ENCODE measurements at regions not wholly inside any gene's neighbourhood (a gene's known extent, or its start where the extent isn't known, plus 50 kb on each side); places are given as distances from the start of the nearest gene placed in this dataset.
A peak's percentile ranks its signal among the peaks of the same experiment; 100 is the strongest.

GRCh38 chr10:6979371-6979770 is 399.3 kb upstream of the PRKCQ start:
- H3K4me3 Mint-ChIP-seq: no peak overlapping the region

GRCh38 chr10:6978187-6978627 is 398.1 kb upstream of the PRKCQ start:
- Mint-ChIP-seq H3K36me3 (ENCODE audit: low read depth) (no peaks in the 10 kb centered on the region), H3K4me3 (no peak overlapping the region), H3K27me3 (peaks cover 23% of the 10 kb centered on the region), H3K4me1 (peaks cover 16% of the 10 kb centered on the region), H3K27ac (no peak overlapping the region)
- H3K9me3 ChIP-seq (ENCODE audit: control insufficient read depth, low read length, poor library complexity, severe bottlenecking): no peaks in the 10 kb centered on the region
- no peak for ATAC-seq
- DNase-seq: no peak

More at GRCh38 chr10:6979371-6979770, 399.3 kb upstream of the PRKCQ start:
- H3K27me3 Mint-ChIP-seq: peaks cover 23% of the 10 kb centered on the region
- ATAC-seq (no peak), DNase-seq (no peak)
- H3K9me3 ChIP-seq (ENCODE audit: control insufficient read depth, low read length, poor library complexity, severe bottlenecking): no peaks in the 10 kb centered on the region
- no peaks in the 10 kb centered on the region for H3K36me3 Mint-ChIP-seq (ENCODE audit: low read depth)
- H3K27ac Mint-ChIP-seq: no peak overlapping the region
- H3K4me1 Mint-ChIP-seq: peaks cover 9% of the 10 kb centered on the region

- H3K36me3 Mint-ChIP-seq (ENCODE audit: low read depth): no peaks in the 10 kb centered on the region
- no peak for DNase-seq
- H3K27ac Mint-ChIP-seq: no peak overlapping the region
- no peak for ATAC-seq
- H3K27me3 Mint-ChIP-seq: peaks cover 23% of the 10 kb centered on the region
- H3K4me1 Mint-ChIP-seq: peaks cover 16% of the 10 kb centered on the region
- H3K4me3 Mint-ChIP-seq: no peak overlapping the region
- no peaks in the 10 kb centered on the region for H3K9me3 ChIP-seq (ENCODE audit: control insufficient read depth, low read length, poor library complexity, severe bottlenecking)
Observed at GRCh38 chr10:6977398-6978186, 397.5 kb upstream of the PRKCQ start.

GRCh38 chr10:6973899-6974298 is 393.8 kb upstream of the PRKCQ start:
- DNase-seq (no peak), ATAC-seq (peak; percentile 72)
- Mint-ChIP-seq H3K27me3 (peaks cover 11% of the 10 kb centered on the region), H3K4me3 (no peak overlapping the region), H3K36me3 (ENCODE audit: low read depth) (no peaks in the 10 kb centered on the region), H3K4me1 (peaks cover 12% of the 10 kb centered on the region), H3K27ac (peak overlapping the region; percentile 82)
- no peaks in the 10 kb centered on the region for H3K9me3 ChIP-seq (ENCODE audit: control insufficient read depth, low read length, poor library complexity, severe bottlenecking)

- H3K27me3 Mint-ChIP-seq: no peaks in the 10 kb centered on the region
- no peak overlapping the region for H3K4me3 Mint-ChIP-seq
- peaks cover 10% of the 10 kb centered on the region for H3K4me1 Mint-ChIP-seq
- DNase-seq (no peak), ATAC-seq (no peak)
- no peaks in the 10 kb centered on the region for H3K36me3 Mint-ChIP-seq (ENCODE audit: low read depth)
- no peaks in the 10 kb centered on the region for H3K9me3 ChIP-seq (ENCODE audit: control insufficient read depth, low read length, poor library complexity, severe bottlenecking)
- H3K27ac Mint-ChIP-seq: no peak overlapping the region
Observed at GRCh38 chr10:6972226-6972625, 392.1 kb upstream of the PRKCQ start.

- Mint-ChIP-seq H3K36me3 (ENCODE audit: low read depth) (no peaks in the 10 kb centered on the region), H3K27ac (no peak overlapping the region), H3K4me3 (no peak overlapping the region), H3K4me1 (peaks cover 10% of the 10 kb centered on the region), H3K27me3 (peaks cover 6% of the 10 kb centered on the region)
- no peak for ATAC-seq
- no peak for DNase-seq
- no peaks in the 10 kb centered on the region for H3K9me3 ChIP-seq (ENCODE audit: control insufficient read depth, low read length, poor library complexity, severe bottlenecking)
Observed at GRCh38 chr10:6969659-6970058, 389.6 kb upstream of the PRKCQ start.

GRCh38 chr10:6964543-6964942 is 384.5 kb upstream of the PRKCQ start:
- H3K9me3 ChIP-seq (ENCODE audit: control insufficient read depth, low read length, poor library complexity, severe bottlenecking): no peaks in the 10 kb centered on the region
- Mint-ChIP-seq H3K4me3 (no peak overlapping the region), H3K4me1 (peaks cover 2% of the 10 kb centered on the region), H3K27ac (no peak overlapping the region), H3K27me3 (peaks cover 6% of the 10 kb centered on the region), H3K36me3 (ENCODE audit: low read depth) (no peaks in the 10 kb centered on the region)
- DNase-seq (no peak), ATAC-seq (no peak)

- H3K9me3 ChIP-seq (ENCODE audit: control insufficient read depth, low read length, poor library complexity, severe bottlenecking): no peaks in the 10 kb centered on the region
- no peak overlapping the region for H3K4me3 Mint-ChIP-seq
- peaks cover 8% of the 10 kb centered on the region for H3K4me1 Mint-ChIP-seq
- H3K27ac Mint-ChIP-seq: no peak overlapping the region
- H3K36me3 Mint-ChIP-seq (ENCODE audit: low read depth): no peaks in the 10 kb centered on the region
- no peak for DNase-seq
- ATAC-seq: no peak
- peaks cover 6% of the 10 kb centered on the region for H3K27me3 Mint-ChIP-seq
Observed at GRCh38 chr10:6962576-6962975, 382.5 kb upstream of the PRKCQ start.

GRCh38 chr10:6958711-6959110 is 378.6 kb upstream of the PRKCQ start:
- Mint-ChIP-seq H3K4me1 (peaks cover 8% of the 10 kb centered on the region), H3K36me3 (ENCODE audit: low read depth) (no peaks in the 10 kb centered on the region), H3K27me3 (no peaks in the 10 kb centered on the region), H3K27ac (peak overlapping the region; percentile 45), H3K4me3 (no peak overlapping the region)
- H3K9me3 ChIP-seq (ENCODE audit: control insufficient read depth, low read length, poor library complexity, severe bottlenecking): no peaks in the 10 kb centered on the region
- no peak for ATAC-seq
- no peak for DNase-seq

GRCh38 chr10:6958254-6958653 is 378.2 kb upstream of the PRKCQ start:
- ATAC-seq (no peak), DNase-seq (no peak)
- Mint-ChIP-seq H3K27ac (peak overlapping the region; percentile 45), H3K4me1 (peaks cover 8% of the 10 kb centered on the region), H3K27me3 (no peaks in the 10 kb centered on the region), H3K4me3 (no peak overlapping the region), H3K36me3 (ENCODE audit: low read depth) (no peaks in the 10 kb centered on the region)
- H3K9me3 ChIP-seq (ENCODE audit: control insufficient read depth, low read length, poor library complexity, severe bottlenecking): no peaks in the 10 kb centered on the region

- no peak overlapping the region for H3K4me3 Mint-ChIP-seq
- DNase-seq (no peak), ATAC-seq (no peak)
- H3K27ac Mint-ChIP-seq: no peak overlapping the region
- H3K27me3 Mint-ChIP-seq: no peaks in the 10 kb centered on the region
- no peaks in the 10 kb centered on the region for H3K9me3 ChIP-seq (ENCODE audit: control insufficient read depth, low read length, poor library complexity, severe bottlenecking)
- no peaks in the 10 kb centered on the region for H3K36me3 Mint-ChIP-seq (ENCODE audit: low read depth)
- peaks cover 8% of the 10 kb centered on the region for H3K4me1 Mint-ChIP-seq
Observed at GRCh38 chr10:6957851-6958250, 377.8 kb upstream of the PRKCQ start.

- H3K27ac Mint-ChIP-seq: no peak overlapping the region
- H3K27me3 Mint-ChIP-seq: no peaks in the 10 kb centered on the region
- ATAC-seq (no peak), DNase-seq (no peak)
- no peaks in the 10 kb centered on the region for H3K36me3 Mint-ChIP-seq (ENCODE audit: low read depth)
- no peaks in the 10 kb centered on the region for H3K9me3 ChIP-seq (ENCODE audit: control insufficient read depth, low read length, poor library complexity, severe bottlenecking)
- H3K4me3 Mint-ChIP-seq: no peak overlapping the region
- peaks cover 6% of the 10 kb centered on the region for H3K4me1 Mint-ChIP-seq
Observed at GRCh38 chr10:6956562-6956961, 376.5 kb upstream of the PRKCQ start.

- no peak overlapping the region for H3K4me3 Mint-ChIP-seq
- no peak overlapping the region for H3K27ac Mint-ChIP-seq
- ATAC-seq: no peak
Observed at GRCh38 chr10:6953271-6953801, 373.3 kb upstream of the PRKCQ start.

GRCh38 chr10:6951732-6952131 is 371.7 kb upstream of the PRKCQ start:
- Mint-ChIP-seq H3K27me3 (no peaks in the 10 kb centered on the region), H3K36me3 (ENCODE audit: low read depth) (no peaks in the 10 kb centered on the region), H3K27ac (no peak overlapping the region), H3K4me3 (no peak overlapping the region), H3K4me1 (no peaks in the 10 kb centered on the region)
- no peak for ATAC-seq
- H3K9me3 ChIP-seq (ENCODE audit: control insufficient read depth, low read length, poor library complexity, severe bottlenecking): no peaks in the 10 kb centered on the region
- DNase-seq: no peak

More at GRCh38 chr10:6953271-6953801, 373.3 kb upstream of the PRKCQ start:
- H3K4me1 Mint-ChIP-seq: peaks cover 3% of the 10 kb centered on the region
- H3K9me3 ChIP-seq (ENCODE audit: control insufficient read depth, low read length, poor library complexity, severe bottlenecking): no peaks in the 10 kb centered on the region
- no peaks in the 10 kb centered on the region for H3K36me3 Mint-ChIP-seq (ENCODE audit: low read depth)
- DNase-seq: no peak
- no peaks in the 10 kb centered on the region for H3K27me3 Mint-ChIP-seq
